ENCODE measurements at regions not wholly inside any gene's neighbourhood (a gene's known extent, or its start where the extent isn't known, plus 50 kb on each side); places are given as distances from the start of the nearest gene placed in this dataset.

DNA sequence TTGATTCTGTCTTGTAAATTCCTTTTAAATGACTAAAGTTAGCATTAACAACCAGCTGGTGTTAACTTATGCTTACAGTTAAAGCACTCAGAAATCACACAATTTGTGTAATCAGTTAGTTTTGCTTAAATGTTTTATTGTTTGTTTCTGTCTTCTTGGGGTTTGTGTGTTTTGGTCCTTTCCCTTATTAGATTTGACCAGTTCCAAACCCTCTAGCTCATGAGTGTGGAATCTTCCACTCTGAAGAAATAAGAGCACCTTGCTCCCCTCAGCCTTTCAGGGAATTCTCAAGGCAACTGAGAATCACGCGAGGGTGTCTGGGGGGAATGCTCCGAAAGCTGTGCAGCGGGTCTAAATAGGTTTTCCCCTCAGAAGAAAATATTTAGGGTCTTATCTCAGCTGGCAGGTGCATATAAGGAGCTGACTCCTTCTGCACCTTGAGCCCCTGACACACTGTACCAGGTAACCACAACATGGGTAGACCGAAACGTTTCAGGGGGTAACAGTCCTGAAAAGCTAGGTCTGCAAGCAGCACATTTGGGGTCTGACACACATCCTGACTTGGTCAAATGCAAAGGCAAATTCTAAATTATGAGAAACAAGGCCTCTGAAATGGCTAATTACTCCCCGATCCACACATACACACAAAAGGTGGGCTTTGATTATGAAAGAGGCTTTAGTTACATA lies 188.1 kb upstream of the ETV3 start:
- TF ChIP-seq, protein P1, sequence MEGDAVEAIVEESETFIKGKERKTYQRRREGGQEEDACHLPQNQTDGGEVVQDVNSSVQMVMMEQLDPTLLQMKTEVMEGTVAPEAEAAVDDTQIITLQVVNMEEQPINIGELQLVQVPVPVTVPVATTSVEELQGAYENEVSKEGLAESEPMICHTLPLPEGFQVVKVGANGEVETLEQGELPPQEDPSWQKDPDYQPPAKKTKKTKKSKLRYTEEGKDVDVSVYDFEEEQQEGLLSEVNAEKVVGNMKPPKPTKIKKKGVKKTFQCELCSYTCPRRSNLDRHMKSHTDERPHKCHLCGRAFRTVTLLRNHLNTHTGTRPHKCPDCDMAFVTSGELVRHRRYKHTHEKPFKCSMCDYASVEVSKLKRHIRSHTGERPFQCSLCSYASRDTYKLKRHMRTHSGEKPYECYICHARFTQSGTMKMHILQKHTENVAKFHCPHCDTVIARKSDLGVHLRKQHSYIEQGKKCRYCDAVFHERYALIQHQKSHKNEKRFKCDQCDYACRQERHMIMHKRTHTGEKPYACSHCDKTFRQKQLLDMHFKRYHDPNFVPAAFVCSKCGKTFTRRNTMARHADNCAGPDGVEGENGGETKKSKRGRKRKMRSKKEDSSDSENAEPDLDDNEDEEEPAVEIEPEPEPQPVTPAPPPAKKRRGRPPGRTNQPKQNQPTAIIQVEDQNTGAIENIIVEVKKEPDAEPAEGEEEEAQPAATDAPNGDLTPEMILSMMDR (IDR thresholded peaks at IDR 0.05) = no peak
- TF ChIP-seq POLR2A (IDR thresholded peaks at IDR 0.05) = no peak

Data from tibial nerve (tissue), 3 donors.